H1 (cell line): ENCODE measurements at regions not wholly inside any gene's neighbourhood (a gene's known extent, or its start where the extent isn't known, plus 50 kb on each side); places are given as distances from the start of the nearest gene placed in this dataset.

Source experiments
- CTCF ChIA-PET: fragments of 300-600 bp; sonication (Branson Sonifier 250); formaldehyde crosslinking; loops from one replicate; lab custom pipeline; 2021; ENCODE audit not compliant: partially characterized antibody; lab: Charles Lee
- POLR2A ChIA-PET: fragments of 300-600 bp; sonication (Branson Sonifier 250); formaldehyde crosslinking; loops from one replicate; lab custom pipeline; 2021; ENCODE audit warnings: inconsistent platforms; ENCODE audit not compliant: partially characterized antibody; lab: Charles Lee
- DNase-seq, 2 experiments: peaks; one replicate each; pipeline versions ENCODE4 v3.0.0 to v3.0.0-alpha.2; 2010 to 2022; ENCODE audit warnings: low spot score in 2 of 2, low read depth in 1 of 2, mixed read lengths in 1 of 2
- FAIRE-seq: peaks from 2 replicates; lab custom pipeline; 2011; peaks lifted over from hg19 to GRCh38; lab: Jason Lieb, UNC
- H2AFZ ChIP-seq: 2 replicates; pipeline ENCODE4 v1.8.1; 2012; ENCODE audit warnings: low read length, inconsistent platforms
- H2AK5ac ChIP-seq: 2 replicates; pipeline ENCODE4 v1.6.1; 2013; ENCODE audit warnings: low read depth, low read length
- H2BK120ac ChIP-seq: replicated peaks from 2 replicates; pipeline ENCODE3; 2013; ENCODE audit warnings: low read depth, low read length, inconsistent platforms
- H2BK12ac ChIP-seq: 2 replicates; pipeline ENCODE4 v1.6.1; 2013; ENCODE audit warnings: low read depth, low read length
- H2BK15ac ChIP-seq: 2 replicates; pipeline ENCODE4 v1.6.1; 2013; ENCODE audit warnings: low read length
- H2BK20ac ChIP-seq: 2 replicates; pipeline ENCODE4 v1.6.1; 2013; ENCODE audit warnings: low read length
- H2BK5ac ChIP-seq: 2 replicates; pipeline ENCODE4 v1.6.1; 2013; ENCODE audit warnings: low read depth, low read length
- H3K14ac ChIP-seq: 2 replicates; pipeline ENCODE4 v1.6.1; 2013; ENCODE audit warnings: inconsistent platforms; ENCODE audit not compliant: insufficient read length
- H3K18ac ChIP-seq: 2 replicates; pipeline ENCODE4 v1.6.1; 2013; ENCODE audit warnings: low read length; ENCODE audit errors: extremely low read depth
- H3K23ac ChIP-seq: 2 replicates; pipeline ENCODE4 v1.6.1; 2013; ENCODE audit warnings: inconsistent platforms; ENCODE audit not compliant: insufficient read length
- H3K23me2 ChIP-seq: 2 replicates; pipeline ENCODE4 v1.6.1; 2013; ENCODE audit warnings: low read depth, low read length
- H3K27ac ChIP-seq: 2 replicates; pipeline ENCODE4 v1.6.1; 2011; ENCODE audit warnings: low read depth, low read length, inconsistent platforms
- H3K27me3 ChIP-seq, 4 experiments: replicated peaks in 1 of 4; 1 replicate in 1 of 4; 2 replicates in 3 of 4; pipeline versions ENCODE4 v1.6.1 to v1.8.1; 2011 to 2013; ENCODE audit warnings: low read length in 3 of 4, mild to moderate bottlenecking in 3 of 4, inconsistent platforms in 2 of 4, mixed read lengths in 2 of 4, moderate library complexity in 1 of 4; ENCODE audit not compliant: control insufficient read depth in 3 of 4, insufficient read depth in 3 of 4; ENCODE audit errors: extremely low read depth in 1 of 4
- H3K36me3 ChIP-seq, 4 experiments: 2 replicates each; pipeline versions ENCODE4 v1.6.1 to v1.8.1; 2011 to 2013; ENCODE audit warnings: mild to moderate bottlenecking in 4 of 4, low read length in 3 of 4, moderate library complexity in 2 of 4, control low read depth in 1 of 4, inconsistent platforms in 1 of 4; ENCODE audit not compliant: insufficient read depth in 4 of 4, control insufficient read depth in 2 of 4
- H3K4ac ChIP-seq: replicated peaks from 2 replicates; pipeline ENCODE3; 2013; ENCODE audit warnings: low read length, low read depth, mixed read lengths, inconsistent platforms; ENCODE audit not compliant: insufficient read length
- H3K4me1 ChIP-seq, 4 experiments: replicated peaks in 1 of 4; 1 replicate in 1 of 4; 2 replicates in 3 of 4; pipeline versions ENCODE4 v1.6.1 to v1.8.1; 2011 to 2013; ENCODE audit warnings: low read length in 3 of 4, inconsistent platforms in 2 of 4, mixed read lengths in 1 of 4; ENCODE audit not compliant: insufficient read depth in 4 of 4, control insufficient read depth in 3 of 4
- H3K4me2 ChIP-seq, 2 experiments: 2 replicates each; pipeline versions ENCODE4 v1.6.1 to v1.8.1; 2011 to 2013; ENCODE audit warnings: low read depth in 2 of 2, low read length in 2 of 2, control low read depth in 1 of 2, inconsistent platforms in 1 of 2, mild to moderate bottlenecking in 1 of 2; ENCODE audit not compliant: insufficient read depth in 1 of 2
- H3K4me3 ChIP-seq, 4 experiments: fragments of 200-600, 300-600 bp in 1 of 4; sonication (generic), shearing (Covaris generic), sonication (Bioruptor Twin) in 1 of 4; 2 replicates each; pipeline versions ENCODE4 v1.5.1 to v1.8.1; 2011 to 2016; ENCODE audit warnings: low read length in 4 of 4, low read depth in 3 of 4, control low read depth in 2 of 4, inconsistent platforms in 2 of 4, mild to moderate bottlenecking in 2 of 4, mixed read lengths in 1 of 4, moderate library complexity in 1 of 4; ENCODE audit not compliant: insufficient read depth in 2 of 4; ENCODE audit errors: extremely low read depth in 1 of 4
- H3K56ac ChIP-seq: replicated peaks from 2 replicates; pipeline ENCODE3; 2013; ENCODE audit warnings: low read depth, mild to moderate bottlenecking, mixed read lengths, low read length, inconsistent platforms; ENCODE audit not compliant: insufficient read length
- H3K79me1 ChIP-seq: 2 replicates; pipeline ENCODE4 v1.6.1; 2013; ENCODE audit warnings: low read depth, low read length, control low read depth
- H3K79me2 ChIP-seq, 2 experiments: 2 replicates each; pipeline versions ENCODE4 v1.6.1 to v1.8.1; 2012 to 2013; ENCODE audit warnings: low read length in 2 of 2, mild to moderate bottlenecking in 2 of 2, inconsistent platforms in 1 of 2; ENCODE audit not compliant: insufficient read depth in 2 of 2, control insufficient read depth in 1 of 2
- H3K9ac ChIP-seq, 4 experiments: replicated peaks in 1 of 4; 1 replicate in 1 of 4; 2 replicates in 3 of 4; pipeline versions ENCODE4 v1.6.1 to v1.8.1; 2011 to 2013; ENCODE audit warnings: low read depth in 3 of 4, low read length in 3 of 4, control low read depth in 2 of 4, mild to moderate bottlenecking in 2 of 4, moderate library complexity in 2 of 4, inconsistent platforms in 1 of 4; ENCODE audit errors: extremely low read depth in 1 of 4
- H3K9me3 ChIP-seq, 2 experiments: 2 replicates each; pipeline versions ENCODE4 v1.6.1 to v1.8.1; 2012 to 2013; ENCODE audit warnings: mild to moderate bottlenecking in 2 of 2, moderate library complexity in 2 of 2, control low read depth in 1 of 2, inconsistent platforms in 1 of 2, low read depth in 1 of 2, low read length in 1 of 2, mixed read lengths in 1 of 2; ENCODE audit not compliant: insufficient read depth in 2 of 2
- H4K20me1 ChIP-seq, 2 experiments: replicated peaks in 1 of 2; 2 replicates each; pipeline versions ENCODE3 to v1.8.1; 2011 to 2013; ENCODE audit warnings: inconsistent platforms in 2 of 2, low read length in 2 of 2, mild to moderate bottlenecking in 1 of 2; ENCODE audit not compliant: insufficient read depth in 2 of 2, control insufficient read depth in 1 of 2
- H4K5ac ChIP-seq: 2 replicates; pipeline ENCODE4 v1.6.1; 2013; ENCODE audit warnings: low read length, low read depth, mixed read lengths, inconsistent platforms; ENCODE audit not compliant: insufficient read length
- H4K8ac ChIP-seq: 2 replicates; pipeline ENCODE4 v1.8.0; 2013; ENCODE audit warnings: mild to moderate bottlenecking, moderate library complexity, low read length, inconsistent platforms; ENCODE audit not compliant: insufficient read depth; ENCODE audit errors: extremely low read depth
- H4K91ac ChIP-seq: replicated peaks from 2 replicates; pipeline ENCODE3; 2013; ENCODE audit warnings: low read length, mixed read lengths, inconsistent platforms; ENCODE audit not compliant: insufficient read length
- BCL11A ChIP-seq, 2 experiments: IDR thresholded peaks; one replicate each; pipeline ENCODE4 v1.6.1; 2011; ENCODE audit warnings: low read depth in 2 of 2, low read length in 2 of 2, mild to moderate bottlenecking in 2 of 2
- JUND ChIP-seq: IDR thresholded peaks from 2 replicates; pipeline ENCODE4 v1.6.1; 2011; ENCODE audit warnings: mild to moderate bottlenecking, improper control_type of control experiment, low read length
- SP2 ChIP-seq: IDR thresholded peaks from 2 replicates; pipeline ENCODE4 v1.6.1; 2012; ENCODE audit warnings: mild to moderate bottlenecking, low read length, inconsistent platforms
- TAF1 ChIP-seq: IDR thresholded peaks from 2 replicates; pipeline ENCODE4 v1.6.1; 2011; ENCODE audit warnings: mild to moderate bottlenecking, low read depth, low read length
- WGBS, 2 experiments: shearing (Covaris generic) in 1 of 2; methylation state at CpG; one replicate each; pipeline versions ENCODE4 v1.1.6 to v1.1.7; 2013 to 2015; ENCODE audit warnings: low lambda C conversion rate in 2 of 2, mixed read lengths in 2 of 2, inconsistent platforms in 1 of 2, low coverage in 1 of 2, missing lambda C conversion rate in 1 of 2; ENCODE audit not compliant: insufficient replicate concordance in 2 of 2, insufficient coverage in 1 of 2, insufficient read length in 1 of 2; ENCODE audit errors: extremely low coverage in 1 of 2, missing lambda C conversion rate in 1 of 2; 5-methylcytosine and 5-hydroxymethylcytosine counted together
- TF ChIP-seq, protein P1 (sequence below): IDR thresholded peaks from 2 replicates; pipeline ENCODE4 v1.6.1; 2012; ENCODE audit warnings: inconsistent platforms

DNA sequence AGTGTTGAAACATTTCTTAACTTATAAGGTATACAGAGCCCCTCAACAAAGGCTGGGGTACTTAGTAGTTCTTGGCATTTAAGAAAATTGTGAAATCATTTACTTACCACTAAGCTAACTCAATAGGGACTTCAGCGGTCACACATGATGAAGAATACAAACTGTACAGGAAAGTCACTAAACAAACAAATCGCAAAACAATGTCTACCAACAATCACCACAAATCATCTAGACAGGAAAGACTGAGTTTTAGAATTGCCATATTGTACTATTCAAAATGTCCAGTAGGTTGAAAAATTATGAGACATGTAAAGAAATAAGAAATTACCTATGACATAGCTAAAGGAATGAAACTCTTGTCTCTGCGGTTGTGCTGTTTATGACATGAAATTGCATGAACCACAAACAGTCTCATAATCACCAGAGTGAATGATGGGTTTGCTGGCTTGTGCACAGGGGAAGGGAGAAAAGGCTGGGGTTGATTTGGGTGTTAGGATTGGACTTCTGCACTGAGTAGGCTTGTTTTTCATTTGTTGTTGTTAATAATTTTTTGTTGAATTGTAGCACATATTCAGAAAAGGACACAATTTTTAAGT, 441.1 kb upstream of the MON1B start:
- Histone ChIP-seq H2BK5ac (no peak overlapping the region), H3K4me1 (no peaks in the 10 kb centered on the region), H3K27ac (no peak overlapping the region), H3K79me2 (no peaks in the 10 kb centered on the region), H3K4me2 (no peak overlapping the region), H2AK5ac (no peak overlapping the region), H3K23me2 (no peaks in the 10 kb centered on the region), H3K4ac (no peak overlapping the region), H4K8ac (no peak overlapping the region), H2BK15ac (no peak overlapping the region), H3K23ac (no peak overlapping the region), H4K5ac (no peak overlapping the region), H2BK20ac (no peak overlapping the region), H3K79me1 (no peaks in the 10 kb centered on the region), H4K91ac (no peak overlapping the region), H2BK120ac (no peak overlapping the region), H3K56ac (no peak overlapping the region), H3K9ac (no peak overlapping the region), H2BK12ac (no peak overlapping the region), H4K20me1 (no peaks in the 10 kb centered on the region), H3K36me3 (no peaks in the 10 kb centered on the region), H3K4me3 (no peak overlapping the region), H3K27me3 (no peaks in the 10 kb centered on the region), H2AFZ (no peak overlapping the region), H3K9me3 (no peaks in the 10 kb centered on the region), H3K14ac (no peak overlapping the region), H3K18ac (no peak overlapping the region)
- TF ChIP-seq SP2 (no peak), JUND (no peak), BCL11A (IDR thresholded peaks at IDR 0.05; ENCODE audit: low read depth in 2 of 2, low read length in 2 of 2) (no peak), TAF1 (no peak)
- TF ChIP-seq, protein P1, sequence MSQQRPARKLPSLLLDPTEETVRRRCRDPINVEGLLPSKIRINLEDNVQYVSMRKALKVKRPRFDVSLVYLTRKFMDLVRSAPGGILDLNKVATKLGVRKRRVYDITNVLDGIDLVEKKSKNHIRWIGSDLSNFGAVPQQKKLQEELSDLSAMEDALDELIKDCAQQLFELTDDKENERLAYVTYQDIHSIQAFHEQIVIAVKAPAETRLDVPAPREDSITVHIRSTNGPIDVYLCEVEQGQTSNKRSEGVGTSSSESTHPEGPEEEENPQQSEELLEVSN: no peak
- ChIA-PET POLR2A (no interaction called here), CTCF (interaction anchor here (1.2 to 1.7 kb wide), 3 partner anchors 22 to 423 kb away, joined by 3 read pairs; no protein-coding TSS in a partner anchor)
- DNase-seq (no peak), FAIRE-seq (no peak)
- 94% methylated on average over 3 of the region's 3 CpGs; no CpG with 5 or more reads in 1 of the 2 experiments for WGBS, 2 experiments
